ENCODE measurements at regions not wholly inside any gene's neighbourhood (a gene's known extent, or its start where the extent isn't known, plus 50 kb on each side); places are given as distances from the start of the nearest gene placed in this dataset.

DNA sequence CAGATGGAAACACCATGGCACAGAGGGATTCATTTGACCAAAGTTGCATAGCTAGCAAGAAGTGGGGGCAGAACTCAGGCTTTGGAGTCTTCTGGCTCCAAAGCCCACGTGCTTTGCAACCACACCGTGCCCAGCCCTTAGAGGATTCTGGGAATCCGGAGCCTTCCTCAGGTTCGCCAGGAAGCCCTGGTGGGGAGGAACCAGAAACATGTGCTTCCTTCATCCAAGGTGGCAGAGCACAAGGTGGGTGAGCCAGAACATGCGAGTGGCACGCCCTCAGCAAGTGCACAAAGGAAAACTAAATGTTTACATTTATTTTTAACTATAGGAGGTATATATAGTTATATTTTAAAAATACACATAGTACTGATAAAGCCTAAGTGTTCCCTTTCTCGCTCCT is 151.9 kb upstream of the NECTIN1 start:
- TF ChIP-seq CTCF (conservative IDR thresholded peaks at IDR 0.05 in 1 of 2, IDR thresholded peaks at IDR 0.05 in 1 of 2; ENCODE audit: extremely low read depth in 1 of 2, insufficient read depth in 1 of 2, low read depth in 1 of 2, low read length in 2 of 2), result no peak
- no peak for TF ChIP-seq EZH2 (IDR thresholded peaks at IDR 0.05; ENCODE audit: borderline replicate concordance, low read length)
